Gastroesophageal sphincter (tissue), 3 donors: ENCODE measurements at regions not wholly inside any gene's neighbourhood (a gene's known extent, or its start where the extent isn't known, plus 50 kb on each side); places are given as distances from the start of the nearest gene placed in this dataset.

Source experiments
- CTCF ChIP-seq, 4 experiments: fragments of 200-600 bp in 2 of 4; fragments of 450-650 bp in 2 of 4; sonication (generic) in 1 of 4; IDR thresholded peaks; one replicate each; pipeline ENCODE4 v1.5.1; 2017 to 2019; ENCODE audit warnings: antibody characterized with exemption in 4 of 4, mild to moderate bottlenecking in 2 of 4, moderate library complexity in 2 of 4
- POLR2A ChIP-seq, 2 donors: fragments of 450-650 bp; IDR thresholded peaks; one replicate each; pipeline ENCODE4 v1.6.1; 2017; ENCODE audit warnings: antibody characterized with exemption in 2 of 2, mild to moderate bottlenecking in 2 of 2, moderate library complexity in 1 of 2

- TF ChIP-seq CTCF (IDR thresholded peaks at IDR 0.05) (no peak), POLR2A (IDR thresholded peaks at IDR 0.05) (no peak)
Observed at GRCh38 chr2:211174021-211174420, 617.6 kb downstream of the CPS1 start.
